GM12878 (cell line): ENCODE measurements at regions not wholly inside any gene's neighbourhood (a gene's known extent, or its start where the extent isn't known, plus 50 kb on each side); places are given as distances from the start of the nearest gene placed in this dataset.

ENCODE experiments used
- CTCF ChIP-seq, 3 experiments: IDR thresholded peaks in 2 of 3; conservative IDR thresholded peaks in 1 of 3; 2 replicates each; pipeline ENCODE4 v1.5.1; 2011; ENCODE audit warnings: low read depth in 3 of 3, low read length in 3 of 3, mild to moderate bottlenecking in 3 of 3, control low read depth in 2 of 3, moderate library complexity in 2 of 3, inconsistent platforms in 1 of 3, mixed read lengths in 1 of 3; ENCODE audit not compliant: control insufficient read depth in 2 of 3, insufficient read depth in 1 of 3; ENCODE audit errors: extremely low read depth in 1 of 3
- ELK1 ChIP-seq: IDR thresholded peaks from 2 replicates; pipeline ENCODE4 v1.6.1; 2012; ENCODE audit warnings: low read depth, low read length, improper control_type of control experiment
- EP300 ChIP-seq, 2 experiments: fragments of 150-350 bp in 1 of 2; IDR thresholded peaks; 2 replicates each; pipeline ENCODE4 v1.6.1; 2011 to 2012; ENCODE audit warnings: low read depth in 2 of 2, low read length in 2 of 2, borderline replicate concordance in 1 of 2, improper control_type of control experiment in 1 of 2, inconsistent platforms in 1 of 2; ENCODE audit not compliant: control insufficient read depth in 1 of 2
- ESRRA ChIP-seq: IDR thresholded peaks from 2 replicates; pipeline ENCODE4 v1.6.1; 2012; ENCODE audit warnings: mild to moderate bottlenecking, low read length, improper control_type of control experiment
- POLR2A ChIP-seq: IDR thresholded peaks from 2 replicates; pipeline ENCODE4 v1.6.1; 2011; ENCODE audit warnings: low read depth, mild to moderate bottlenecking, low read length
- POLR2AphosphoS5 ChIP-seq: IDR thresholded peaks from 2 replicates; pipeline ENCODE4 v1.6.1; 2011; ENCODE audit warnings: mild to moderate bottlenecking, low read length, inconsistent platforms
- REST ChIP-seq: IDR thresholded peaks from 2 replicates; pipeline ENCODE4 v1.6.1; 2012; ENCODE audit warnings: mild to moderate bottlenecking, low read depth, low read length
- SP1 ChIP-seq: IDR thresholded peaks from one replicate; pipeline ENCODE4 v1.6.1; 2011; ENCODE audit warnings: low read depth, low read length
- YY1 ChIP-seq: IDR thresholded peaks from 2 replicates; pipeline ENCODE4 v1.6.1; 2011; ENCODE audit warnings: low read depth, mild to moderate bottlenecking, low read length
- ZNF207 ChIP-seq: fragments of 450-650 bp; IDR thresholded peaks from 2 replicates; pipeline ENCODE4 v1.6.1; 2014; ENCODE audit warnings: antibody characterized with exemption, mild to moderate bottlenecking, borderline replicate concordance

- no peak for TF ChIP-seq ELK1
- no peak for TF ChIP-seq SP1
- TF ChIP-seq POLR2AphosphoS5, result no peak
- no peak for TF ChIP-seq CTCF (IDR thresholded peaks at IDR 0.05 in 2 of 3, conservative IDR thresholded peaks at IDR 0.05 in 1 of 3; ENCODE audit: control insufficient read depth in 2 of 3, extremely low read depth in 1 of 3, insufficient read depth in 1 of 3, low read depth in 3 of 3, low read length in 3 of 3)
- no peak for TF ChIP-seq REST
- no peak for TF ChIP-seq YY1
- no peak for TF ChIP-seq POLR2A
- no peak for TF ChIP-seq ZNF207
- no peak for TF ChIP-seq EP300 (IDR thresholded peaks at IDR 0.05; ENCODE audit: borderline replicate concordance in 1 of 2, control insufficient read depth in 1 of 2, low read depth in 2 of 2, low read length in 2 of 2)
- TF ChIP-seq ESRRA, result no peak
These were observed 834.2 kb upstream of the CXADR start for GRCh38 chr21:16678429-16679160.
